ENCODE measurements at regions not wholly inside any gene's neighbourhood (a gene's known extent, or its start where the extent isn't known, plus 50 kb on each side); places are given as distances from the start of the nearest gene placed in this dataset.

GRCh38 chr5:98066910-98067309, 706.6 kb upstream of the RGMB start:
- TF ChIP-seq POLR2A (IDR thresholded peaks at IDR 0.05; ENCODE audit: low read depth, low read length): no peak
- TF ChIP-seq CTCF (conservative IDR thresholded peaks at IDR 0.05; ENCODE audit: low read depth, low read length): no peak
- no peak for TF ChIP-seq SMC3 (IDR thresholded peaks at IDR 0.05; ENCODE audit: low read depth, low read length)
- TF ChIP-seq MXI1 (IDR thresholded peaks at IDR 0.05; ENCODE audit: borderline replicate concordance, low read depth, low read length): no peak
- TF ChIP-seq MAZ (IDR thresholded peaks at IDR 0.05; ENCODE audit: borderline replicate concordance, low read depth, low read length): no peak
- TF ChIP-seq CEBPB (IDR thresholded peaks at IDR 0.05; ENCODE audit: low read depth, low read length): no peak
- TF ChIP-seq BHLHE40 (IDR thresholded peaks at IDR 0.05; ENCODE audit: low read depth, low read length): no peak
- no peak for TF ChIP-seq NFE2L2 (IDR thresholded peaks at IDR 0.05; ENCODE audit: low read depth, low read length)
- TF ChIP-seq FOS (IDR thresholded peaks at IDR 0.05; ENCODE audit: low read depth, low read length): no peak
- no peak for TF ChIP-seq RAD21 (IDR thresholded peaks at IDR 0.05; ENCODE audit: low read length)
- no peak for TF ChIP-seq CHD1 (IDR thresholded peaks at IDR 0.05; ENCODE audit: low read depth, low read length)
